HL-60/S4 treated with phorbol 12-myristate 13-acetate at 8.2 ng/mL for 4 days and 3 days (cell line): ENCODE measurements at regions not wholly inside any gene's neighbourhood (a gene's known extent, or its start where the extent isn't known, plus 50 kb on each side); places are given as distances from the start of the nearest gene placed in this dataset.

Source experiments
- in situ Hi-C: fragments of 300-500 bp; cut with MboI; formaldehyde crosslinking; loops from 2 replicates; pipeline ENCODE4 v1.15.0; 2022; ENCODE audit warnings: low sequenced_read_pairs

- in situ Hi-C loops, result no loop called here
Observed at GRCh38 chr1:182196897-182197870, 135.7 kb upstream of the ZNF648 start.

- in situ Hi-C loops, result no loop called here
Observed at GRCh38 chr1:182195733-182196132, 134.2 kb upstream of the ZNF648 start.

GRCh38 chr1:182193908-182194550 lies 132.5 kb upstream of the ZNF648 start:
- in situ Hi-C loops, result no loop called here

- in situ Hi-C loops, result no loop called here
Observed at GRCh38 chr1:182192966-182193365, 131.5 kb upstream of the ZNF648 start.

GRCh38 chr1:182192215-182192614 lies 130.7 kb upstream of the ZNF648 start:
- in situ Hi-C loops, result no loop called here

GRCh38 chr1:182191381-182192115 lies 130.0 kb upstream of the ZNF648 start:
- in situ Hi-C loops, result no loop called here

- in situ Hi-C loops, result no loop called here
Observed at GRCh38 chr1:182189535-182190066, 128.1 kb upstream of the ZNF648 start.

- in situ Hi-C loops, result no loop called here
Observed at GRCh38 chr1:182186757-182187146, 125.2 kb upstream of the ZNF648 start.

GRCh38 chr1:182185842-182186756 lies 124.6 kb upstream of the ZNF648 start:
- in situ Hi-C loops, result no loop called here

- in situ Hi-C loops, result no loop called here
Observed at GRCh38 chr1:182185136-182185535, 123.6 kb upstream of the ZNF648 start.

GRCh38 chr1:182183606-182184005 lies 122.1 kb upstream of the ZNF648 start:
- in situ Hi-C loops, result no loop called here

GRCh38 chr1:182182311-182182710 lies 120.8 kb upstream of the ZNF648 start:
- in situ Hi-C loops, result no loop called here

GRCh38 chr1:182181167-182181572 lies 119.7 kb upstream of the ZNF648 start:
- in situ Hi-C loops, result no loop called here

- in situ Hi-C loops, result no loop called here
Observed at GRCh38 chr1:182175361-182175931, 113.9 kb upstream of the ZNF648 start.

- in situ Hi-C loops, result no loop called here
Observed at GRCh38 chr1:182174513-182174855, 113.0 kb upstream of the ZNF648 start.

- in situ Hi-C loops, result no loop called here
Observed at GRCh38 chr1:182173808-182174512, 112.4 kb upstream of the ZNF648 start.

GRCh38 chr1:182172699-182173098 lies 111.2 kb upstream of the ZNF648 start:
- in situ Hi-C loops, result no loop called here

GRCh38 chr1:182170891-182171461 lies 109.5 kb upstream of the ZNF648 start:
- in situ Hi-C loops, result no loop called here

GRCh38 chr1:182169203-182169602 lies 107.7 kb upstream of the ZNF648 start:
- in situ Hi-C loops, result no loop called here
